HG03135 (cell line): ENCODE measurements at regions not wholly inside any gene's neighbourhood (a gene's known extent, or its start where the extent isn't known, plus 50 kb on each side); places are given as distances from the start of the nearest gene placed in this dataset.

ENCODE experiments used
- ATAC-seq: cut with Tn5 transposase; IDR thresholded peaks from one replicate; pipeline ENCODE4 v1.9.1; 2021; ENCODE audit warnings: mild to moderate bottlenecking, moderate library complexity; ENCODE audit not compliant: unreplicated experiment

DNA sequence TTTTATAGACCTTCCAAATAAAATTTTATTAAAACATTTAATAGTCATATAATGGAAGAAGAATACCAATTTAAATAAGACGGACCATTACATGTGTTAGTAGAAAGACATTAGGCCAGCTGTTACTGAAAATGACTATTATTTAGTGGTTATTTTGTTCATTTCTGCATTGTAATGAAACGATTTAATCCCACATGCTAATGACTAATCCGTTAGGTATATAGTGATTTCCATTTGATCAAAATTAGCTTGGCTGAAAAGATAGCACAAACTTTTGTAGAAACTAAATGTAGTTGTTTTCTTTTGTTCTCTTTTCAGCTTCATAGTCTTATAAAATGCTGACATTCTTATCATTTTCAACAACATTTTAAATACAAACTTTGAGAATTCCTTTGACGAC, 556.1 kb upstream of the TENM3 start:
- no peak for ATAC-seq

DNA sequence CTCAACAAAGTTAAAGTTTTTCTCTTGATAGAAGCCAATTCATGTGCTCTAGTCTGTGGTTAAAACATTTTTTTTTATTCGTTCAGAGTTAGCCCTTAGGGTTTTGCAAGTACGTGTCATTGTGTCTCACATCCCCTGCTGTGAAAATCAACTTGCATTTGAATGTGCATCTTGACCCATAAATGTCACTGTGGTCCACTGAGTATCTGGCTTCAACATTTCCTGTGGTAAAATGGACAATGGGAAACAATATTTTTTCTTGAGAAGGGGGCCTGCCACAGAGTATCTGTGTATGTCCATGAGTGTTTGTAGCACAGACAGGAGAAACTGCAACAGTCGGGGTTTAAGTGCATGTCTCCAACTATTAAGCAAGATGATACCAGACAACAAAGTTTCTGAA, 554.8 kb upstream of the TENM3 start:
- no peak for ATAC-seq

DNA sequence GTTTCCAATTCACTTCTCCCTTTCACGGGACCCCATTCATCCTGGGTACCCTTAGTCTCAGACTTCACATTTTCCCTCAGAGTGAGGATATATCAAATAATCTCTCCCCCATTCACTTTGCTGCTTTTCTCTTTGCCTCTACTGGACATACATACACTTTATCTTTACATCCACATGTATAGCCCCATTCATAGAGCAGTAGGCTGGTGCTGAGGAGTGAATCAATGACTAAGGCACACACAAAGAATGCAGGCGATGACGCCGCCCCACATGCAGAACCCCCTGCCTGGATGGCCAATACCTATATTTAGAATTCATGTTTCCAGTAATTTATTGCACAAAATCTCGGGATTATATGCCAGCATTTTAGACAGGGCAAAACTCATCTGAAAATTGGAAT, 554.3 kb upstream of the TENM3 start:
- ATAC-seq: no peak

GRCh38 chr4:181690498-181690897, 552.7 kb upstream of the TENM3 start:
- no peak for ATAC-seq

GRCh38 chr4:181692965-181693364, 550.2 kb upstream of the TENM3 start:
- no peak for ATAC-seq

DNA sequence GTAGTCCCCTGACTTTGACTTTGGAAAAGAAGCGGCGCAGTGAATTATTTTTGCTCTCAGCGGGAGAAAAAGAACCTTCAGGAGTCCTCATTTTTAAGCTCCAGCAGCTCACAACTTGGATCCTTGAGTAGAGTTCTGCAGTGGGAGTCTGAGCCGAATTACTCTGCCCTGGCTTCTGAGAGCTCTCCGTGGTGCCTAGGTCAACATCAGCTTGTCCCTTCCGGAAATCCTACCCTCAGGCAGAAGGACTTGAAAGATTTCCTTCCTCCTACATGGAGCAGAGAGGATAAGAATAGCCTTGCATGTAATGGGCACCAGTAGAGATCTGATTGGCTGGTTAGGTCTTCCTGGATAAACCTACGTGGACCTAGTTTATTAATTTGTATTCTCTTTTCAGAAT, 549.7 kb upstream of the TENM3 start:
- ATAC-seq: no peak

DNA sequence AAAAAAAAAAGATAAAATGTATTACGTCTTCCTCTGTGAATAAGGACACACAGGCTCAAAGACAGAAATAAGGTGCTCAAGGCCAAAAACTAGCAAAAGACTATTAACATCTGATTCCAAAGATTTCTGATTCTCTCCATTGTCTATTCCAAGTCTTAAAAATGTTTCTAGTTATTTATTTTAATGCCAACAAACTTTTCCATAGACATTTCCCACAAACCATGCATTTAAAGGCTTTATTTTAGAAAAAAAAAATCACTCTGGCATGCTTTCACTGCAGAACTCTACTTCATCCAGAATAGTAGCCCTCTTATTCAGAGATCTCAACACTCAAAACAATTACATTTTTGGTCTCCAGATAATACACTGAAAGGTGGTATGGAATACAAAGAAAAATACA, 545.0 kb upstream of the TENM3 start:
- ATAC-seq: no peak

- ATAC-seq: no peak
Observed at GRCh38 chr4:181701214-181701613, 542.0 kb upstream of the TENM3 start.

DNA sequence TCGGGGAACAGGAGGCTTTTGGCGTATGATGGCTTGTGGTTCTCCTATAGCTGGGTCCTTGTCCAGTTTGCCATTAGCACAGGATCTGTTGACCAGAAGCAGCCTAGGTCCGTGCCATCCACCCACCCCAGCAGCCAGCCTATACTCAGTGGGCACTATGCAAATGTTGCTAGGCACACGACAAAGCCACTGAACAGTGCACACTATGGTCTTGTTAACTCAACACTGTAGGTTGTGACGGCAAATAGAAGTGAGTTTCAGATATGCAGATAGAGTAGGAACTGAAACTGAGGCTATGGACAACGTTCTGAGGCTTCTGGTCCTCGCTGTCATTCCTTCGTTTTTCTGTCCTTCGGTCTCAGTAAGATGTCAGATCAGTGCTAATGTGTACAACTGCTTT, 541.3 kb upstream of the TENM3 start:
- no peak for ATAC-seq

GRCh38 chr4:181702864-181703495, 540.2 kb upstream of the TENM3 start:
- no peak for ATAC-seq

DNA sequence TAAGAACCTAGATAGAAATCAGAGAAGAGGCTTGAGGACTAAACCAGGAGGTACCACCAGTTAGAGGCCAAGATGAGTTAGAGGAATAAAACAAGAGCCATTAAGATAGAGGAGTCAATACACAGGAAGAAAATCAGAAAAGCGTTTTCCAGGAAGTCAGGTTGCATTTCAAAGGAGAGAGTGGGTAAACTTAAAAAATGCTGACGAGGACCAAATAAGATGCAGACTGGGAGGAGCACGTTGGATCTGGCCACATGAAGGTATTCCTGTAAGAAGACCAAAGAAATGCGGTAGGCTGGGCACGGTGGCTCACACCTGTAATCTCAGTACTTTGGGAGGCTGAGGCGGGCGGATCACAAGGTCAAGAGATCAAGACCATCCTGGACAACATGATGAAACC, 533.1 kb upstream of the TENM3 start:
- no peak for ATAC-seq

- ATAC-seq: no peak
Observed at GRCh38 chr4:181711387-181711786, 531.8 kb upstream of the TENM3 start.

DNA sequence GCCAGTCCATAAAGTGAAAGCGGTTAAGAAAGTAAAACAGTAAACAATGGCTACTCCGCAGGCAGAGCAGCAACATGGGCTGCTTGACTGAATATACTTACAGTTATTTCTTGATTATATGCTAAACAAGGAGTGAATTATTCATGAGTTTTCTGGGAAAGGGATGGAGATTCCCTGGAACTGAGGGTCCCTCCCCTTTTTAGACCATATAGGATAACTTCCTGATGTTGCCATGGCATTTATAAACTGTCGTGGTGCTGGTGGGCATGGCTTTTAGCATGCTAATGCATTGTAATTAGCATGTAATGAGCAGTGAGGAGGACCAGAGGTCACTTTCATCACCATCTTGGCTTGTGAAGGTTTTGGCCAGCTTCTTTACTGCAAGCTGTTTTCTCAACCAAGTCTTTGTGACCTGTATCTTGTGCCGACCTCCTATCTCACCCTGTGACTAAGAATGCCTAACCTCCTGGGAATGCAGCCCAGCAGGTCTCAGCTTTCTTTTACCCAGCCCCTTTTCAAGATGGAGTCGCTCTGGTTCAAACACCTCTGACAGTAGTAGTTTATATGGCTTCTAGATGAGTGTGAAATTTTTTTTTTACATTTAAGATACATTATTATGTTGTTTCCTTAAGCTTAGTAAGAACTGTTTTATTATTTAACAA, 514.8 kb upstream of the TENM3 start:
- ATAC-seq: no peak

- ATAC-seq: no peak
Observed at GRCh38 chr4:181731900-181732299, 511.3 kb upstream of the TENM3 start.

GRCh38 chr4:181737744-181738143, 505.5 kb upstream of the TENM3 start:
- no peak for ATAC-seq

- no peak for ATAC-seq
Observed at GRCh38 chr4:181739031-181739430, 504.2 kb upstream of the TENM3 start.

- ATAC-seq: no peak
Observed at GRCh38 chr4:181741513-181741912, 501.7 kb upstream of the TENM3 start.

- no peak for ATAC-seq
Observed at GRCh38 chr4:181745933-181746625, 497.1 kb upstream of the TENM3 start.

DNA sequence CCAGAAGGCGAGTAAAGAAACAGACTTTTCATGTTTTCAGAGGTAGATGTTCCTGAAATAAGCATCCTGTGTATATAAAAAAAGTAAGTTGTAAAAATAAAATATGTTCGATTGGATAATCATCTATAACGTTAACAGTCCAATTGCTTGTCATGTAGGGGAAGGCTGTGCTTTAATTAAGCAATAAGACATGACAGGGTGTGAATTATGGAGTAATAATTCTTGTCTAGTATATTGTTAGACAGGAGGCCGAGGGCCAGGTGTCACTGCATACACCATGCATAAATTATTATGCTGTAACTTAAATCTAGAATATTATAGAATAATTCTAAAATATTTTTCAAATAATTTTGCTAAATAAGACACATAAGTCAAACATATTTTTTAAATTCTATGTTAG, 494.6 kb upstream of the TENM3 start:
- no peak for ATAC-seq

DNA sequence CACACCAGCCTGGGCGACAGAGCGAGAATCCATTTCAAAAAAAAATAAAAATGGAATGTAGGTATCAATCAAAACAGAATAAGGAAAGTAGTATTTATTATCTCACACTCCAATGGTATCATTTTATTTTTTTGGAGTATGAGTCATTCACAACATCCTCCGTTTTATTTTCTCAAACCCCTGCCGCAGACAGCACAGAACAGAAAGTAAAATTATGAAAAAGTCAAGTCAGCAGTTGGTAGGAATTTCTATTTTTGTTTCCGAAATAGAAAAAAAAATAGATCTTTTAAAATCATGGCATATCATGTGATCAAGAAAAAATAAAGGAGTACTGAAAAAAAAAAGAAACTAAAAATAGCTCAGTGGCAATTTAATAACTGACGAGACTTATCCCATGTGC, 490.7 kb upstream of the TENM3 start:
- no peak for ATAC-seq

DNA sequence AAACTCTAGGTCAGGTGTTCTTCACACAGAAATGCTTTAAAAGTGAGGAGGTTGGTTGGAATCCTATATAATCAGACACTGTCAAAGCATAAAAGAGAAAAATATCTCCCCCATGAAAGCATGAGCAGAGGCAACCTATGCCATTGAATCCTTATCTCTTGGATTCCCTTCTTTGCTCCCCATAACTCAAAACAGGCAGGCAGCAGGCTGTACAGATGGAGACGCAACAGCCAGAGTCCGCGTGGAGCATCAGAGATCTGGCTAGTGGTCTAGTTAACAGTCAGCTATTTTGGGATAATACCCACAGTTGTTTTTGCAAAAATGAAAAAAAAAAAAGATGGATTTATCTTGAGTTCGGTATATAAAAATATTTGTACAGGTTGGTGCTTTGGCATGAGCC, 490.0 kb upstream of the TENM3 start:
- ATAC-seq: no peak

DNA sequence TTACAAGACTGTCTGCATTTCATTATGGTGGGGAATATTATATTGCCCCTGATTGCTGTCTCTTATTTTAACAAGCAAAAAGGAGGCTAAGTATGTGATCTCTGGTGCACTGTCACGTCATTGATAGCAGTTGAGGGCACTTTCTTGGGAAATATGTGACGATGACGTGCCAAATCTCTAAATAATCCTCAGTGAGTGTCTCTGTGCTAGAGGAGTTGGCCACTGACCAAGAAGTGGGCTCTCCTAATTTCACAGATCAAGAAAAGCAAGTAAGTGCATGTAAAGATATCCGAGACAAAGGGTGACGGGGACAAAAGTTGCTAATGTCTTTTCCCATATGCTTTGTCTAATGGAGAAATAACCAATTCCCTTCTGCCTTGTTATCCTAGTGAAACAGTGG, 487.4 kb upstream of the TENM3 start:
- ATAC-seq: no peak
